Prostate gland (tissue), 2 donors: ENCODE measurements at regions not wholly inside any gene's neighbourhood (a gene's known extent, or its start where the extent isn't known, plus 50 kb on each side); places are given as distances from the start of the nearest gene placed in this dataset.

ENCODE experiments used
- DNase-seq: peaks from one replicate; pipeline ENCODE4 v3.0.0-alpha.2; 2019; ENCODE audit warnings: low spot score
- H3K27ac ChIP-seq, 2 donors: fragments of 200-600 bp; sonication (generic); 2 replicates each; pipeline ENCODE4 v1.5.1; 2017 to 2019
- H3K27me3 ChIP-seq: fragments of 200-600 bp; sonication (generic); replicated peaks from 2 replicates; pipeline ENCODE4 v1.5.1; 2019; ENCODE audit not compliant: insufficient read depth
- H3K36me3 ChIP-seq, 2 donors: fragments of 200-600 bp; sonication (generic); 1 replicate in 1 of 2; 2 replicates in 1 of 2; pipeline versions ENCODE4 v1.5.1 to v1.8.1; 2017 to 2019
- H3K4me1 ChIP-seq: fragments of 200-600 bp; sonication (generic); replicated peaks from 2 replicates; pipeline ENCODE4 v1.5.1; 2019
- H3K4me3 ChIP-seq, 2 donors: fragments of 200-600 bp; sonication (generic); 2 replicates each; pipeline ENCODE4 v1.5.1; 2017 to 2019
- H3K9me3 ChIP-seq: fragments of 200-600 bp; sonication (generic); 2 replicates; pipeline ENCODE4 v1.5.1; 2017
- CTCF ChIP-seq, 4 experiments: fragments of 200-600 bp in 2 of 4; fragments of 450-650 bp in 2 of 4; sonication (generic) in 2 of 4; IDR thresholded peaks; 1 replicate in 3 of 4; 2 replicates in 1 of 4; pipeline ENCODE4 v1.5.1; 2016 to 2019; ENCODE audit warnings: antibody characterized with exemption in 4 of 4, mild to moderate bottlenecking in 2 of 4, moderate library complexity in 2 of 4
- POLR2A ChIP-seq: fragments of 450-650 bp; IDR thresholded peaks from one replicate; pipeline ENCODE4 v1.6.1; 2016; ENCODE audit warnings: antibody characterized with exemption, mild to moderate bottlenecking
- POLR2AphosphoS5 ChIP-seq: sonication (generic); formaldehyde crosslinking; IDR thresholded peaks from one replicate; pipeline ENCODE4 v1.6.1; 2017; ENCODE audit warnings: antibody characterized with exemption
- WGBS: methylation state at CpG from one replicate; pipeline ENCODE4 v1.1.5; 2018; 5-methylcytosine and 5-hydroxymethylcytosine counted together
- intact Hi-C: fragments of 100-400 bp; cut with DNase I; formaldehyde crosslinking; loops from one replicate; pipeline ENCODE4 v1.14.2; 2022

GRCh38 chr10:91335147-91335546 lies 75.0 kb upstream of the HECTD2 start:
- intact Hi-C loops: no loop called here
- H3K4me3 ChIP-seq: no peak overlapping the region
- TF ChIP-seq CTCF (IDR thresholded peaks at IDR 0.05): no peak
- TF ChIP-seq POLR2A: no peak
- no peak for TF ChIP-seq POLR2AphosphoS5

GRCh38 chr10:91339729-91340128 lies 70.4 kb upstream of the HECTD2 start:
- Histone ChIP-seq H3K9me3 (no peaks in the 10 kb centered on the region), H3K4me1 (no peaks in the 10 kb centered on the region), H3K4me3 (no peak overlapping the region), H3K27ac (no peak overlapping the region), H3K27me3 (no peaks in the 10 kb centered on the region), H3K36me3 (no peaks in the 10 kb centered on the region)
- DNase-seq: no peak
- intact Hi-C loops: no loop called here
- TF ChIP-seq POLR2A (no peak), POLR2AphosphoS5 (no peak), CTCF (IDR thresholded peaks at IDR 0.05) (no peak)
- 64% methylated on average over 1 of the region's 1 CpG for WGBS

More at GRCh38 chr10:91335147-91335546, 75.0 kb upstream of the HECTD2 start:
- Histone ChIP-seq H3K27me3 (no peaks in the 10 kb centered on the region), H3K36me3 (no peaks in the 10 kb centered on the region), H3K4me1 (no peaks in the 10 kb centered on the region), H3K27ac (no peak overlapping the region), H3K9me3 (no peaks in the 10 kb centered on the region)
- WGBS: 68% methylated on average over 3 of the region's 3 CpGs
- no peak for DNase-seq

- Histone ChIP-seq H3K4me1 (no peaks in the 10 kb centered on the region), H3K4me3 (no peak overlapping the region), H3K27me3 (no peaks in the 10 kb centered on the region), H3K27ac (no peak overlapping the region), H3K9me3 (no peaks in the 10 kb centered on the region), H3K36me3 (no peaks in the 10 kb centered on the region)
- no peak for DNase-seq
- TF ChIP-seq POLR2AphosphoS5: no peak
- TF ChIP-seq CTCF (IDR thresholded peaks at IDR 0.05): no peak
- no peak for TF ChIP-seq POLR2A
- intact Hi-C loops: no loop called here
- 80% methylated on average over 8 of the region's 8 CpGs for WGBS
Measured at GRCh38 chr10:91340613-91341362, 69.4 kb upstream of the HECTD2 start.

GRCh38 chr10:91341686-91342085 lies 68.5 kb upstream of the HECTD2 start:
- no peaks in the 10 kb centered on the region for H3K36me3 ChIP-seq
- no peaks in the 10 kb centered on the region for H3K9me3 ChIP-seq
- TF ChIP-seq CTCF (IDR thresholded peaks at IDR 0.05) (no peak), POLR2AphosphoS5 (no peak), POLR2A (no peak)
- H3K4me3 ChIP-seq: no peak overlapping the region
- intact Hi-C loops: no loop called here
- H3K27me3 ChIP-seq: no peaks in the 10 kb centered on the region
- H3K4me1 ChIP-seq: no peaks in the 10 kb centered on the region
- DNase-seq: no peak
- no peak overlapping the region for H3K27ac ChIP-seq

GRCh38 chr10:91343010-91343409 lies 67.1 kb upstream of the HECTD2 start:
- 74% methylated on average over 1 of the region's 1 CpG for WGBS
- Histone ChIP-seq H3K27me3 (no peaks in the 10 kb centered on the region), H3K4me1 (no peaks in the 10 kb centered on the region), H3K27ac (no peak overlapping the region), H3K36me3 (no peaks in the 10 kb centered on the region), H3K9me3 (no peaks in the 10 kb centered on the region), H3K4me3 (no peak overlapping the region)
- TF ChIP-seq POLR2A (no peak), CTCF (IDR thresholded peaks at IDR 0.05) (no peak), POLR2AphosphoS5 (no peak)
- intact Hi-C loops: no loop called here
- no peak for DNase-seq
